ENCODE measurements at regions not wholly inside any gene's neighbourhood (a gene's known extent, or its start where the extent isn't known, plus 50 kb on each side); places are given as distances from the start of the nearest gene placed in this dataset.
A peak's percentile ranks its signal among the peaks of the same experiment; 100 is the strongest.

GRCh38 chr4:153063490-153063889 lies 127.4 kb downstream of the FHDC1 start:
- Mint-ChIP-seq H3K9me3 (ENCODE audit: low read depth) (no peaks in the 10 kb centered on the region), H3K36me3 (ENCODE audit: low read depth) (no peaks in the 10 kb centered on the region), H3K4me3 (no peak overlapping the region), H3K27ac (no peak overlapping the region), H3K27me3 (no peaks in the 10 kb centered on the region), H3K4me1 (no peaks in the 10 kb centered on the region)
- DNase-seq, result no peak
- CTCF ChIA-PET, result interaction anchor here (0.7 kb wide), 1 partner anchor 22 kb away, joined by 4 read pairs; no protein-coding TSS in a partner anchor
- POLR2A ChIA-PET, result interaction anchor here (0.9 kb wide), 1 partner anchor 9 kb away, joined by 4 read pairs; no protein-coding TSS in a partner anchor
- intact Hi-C loops (cut with DNase I, micrococcal nuclease), result no loop called here
- ATAC-seq, result no peak

- CTCF ChIA-PET, result interaction anchor here (1.6 kb wide), 1 partner anchor 19 kb away, joined by 4 read pairs; no protein-coding TSS in a partner anchor
- ATAC-seq, result no peak
- intact Hi-C loops (cut with DNase I, micrococcal nuclease), result no loop called here
Measured at GRCh38 chr4:153064571-153064970, 128.4 kb downstream of the FHDC1 start.

GRCh38 chr4:153065276-153065675 lies 129.2 kb downstream of the FHDC1 start:
- Mint-ChIP-seq H3K36me3 (ENCODE audit: low read depth) (no peaks in the 10 kb centered on the region), H3K27me3 (no peaks in the 10 kb centered on the region), H3K4me1 (no peaks in the 10 kb centered on the region), H3K9me3 (ENCODE audit: low read depth) (no peaks in the 10 kb centered on the region), H3K27ac (no peak overlapping the region), H3K4me3 (no peak overlapping the region)
- intact Hi-C loops (cut with DNase I, micrococcal nuclease), result no loop called here
- DNase-seq (no peak), ATAC-seq (no peak)
- POLR2A ChIA-PET, result interaction anchor here (0.5 kb wide), 1 partner anchor 1110 kb away, joined by 4 read pairs; no protein-coding TSS in a partner anchor
- CTCF ChIA-PET, result interaction anchor here (1.6 kb wide), 1 partner anchor 18 kb away, joined by 4 read pairs; no protein-coding TSS in a partner anchor

More at GRCh38 chr4:153064571-153064970, 128.4 kb downstream of the FHDC1 start:
- Mint-ChIP-seq H3K27ac (no peak overlapping the region), H3K36me3 (ENCODE audit: low read depth) (no peaks in the 10 kb centered on the region), H3K27me3 (no peaks in the 10 kb centered on the region), H3K4me1 (no peaks in the 10 kb centered on the region), H3K4me3 (no peak overlapping the region), H3K9me3 (ENCODE audit: low read depth) (no peaks in the 10 kb centered on the region)
- no peak for DNase-seq
- POLR2A ChIA-PET, result no interaction called here

GRCh38 chr4:153067376-153067775 lies 131.3 kb downstream of the FHDC1 start:
- H3K4me1 Mint-ChIP-seq, result no peaks in the 10 kb centered on the region
- H3K27ac Mint-ChIP-seq, result no peak overlapping the region
- intact Hi-C loops (cut with DNase I, micrococcal nuclease), result no loop called here
- H3K9me3 Mint-ChIP-seq (ENCODE audit: low read depth), result no peaks in the 10 kb centered on the region
- peak; percentile 30 for ATAC-seq
- CTCF ChIA-PET, result no interaction called here
- POLR2A ChIA-PET, result no interaction called here
- no peaks in the 10 kb centered on the region for H3K27me3 Mint-ChIP-seq
- H3K36me3 Mint-ChIP-seq (ENCODE audit: low read depth), result no peaks in the 10 kb centered on the region
- H3K4me3 Mint-ChIP-seq, result no peak overlapping the region
- no peak for DNase-seq

GRCh38 chr4:153068751-153069150 lies 132.6 kb downstream of the FHDC1 start:
- CTCF ChIA-PET, result no interaction called here
- Mint-ChIP-seq H3K27ac (no peak overlapping the region), H3K36me3 (ENCODE audit: low read depth) (no peaks in the 10 kb centered on the region), H3K9me3 (ENCODE audit: low read depth) (no peaks in the 10 kb centered on the region), H3K27me3 (no peaks in the 10 kb centered on the region), H3K4me3 (no peak overlapping the region), H3K4me1 (no peaks in the 10 kb centered on the region)
- ATAC-seq (no peak), DNase-seq (no peak)
- intact Hi-C loops (cut with DNase I, micrococcal nuclease), result no loop called here
- POLR2A ChIA-PET, result no interaction called here

- Mint-ChIP-seq H3K27me3 (no peaks in the 10 kb centered on the region), H3K4me3 (no peak overlapping the region), H3K27ac (no peak overlapping the region), H3K36me3 (ENCODE audit: low read depth) (no peaks in the 10 kb centered on the region), H3K4me1 (peaks cover 7% of the 10 kb centered on the region), H3K9me3 (ENCODE audit: low read depth) (no peaks in the 10 kb centered on the region)
- POLR2A ChIA-PET, result no interaction called here
- intact Hi-C loops (cut with DNase I, micrococcal nuclease), result no loop called here
- ATAC-seq (no peak), DNase-seq (no peak)
- CTCF ChIA-PET, result interaction anchor here (5.2 kb wide), 1 partner anchor 55 kb away, joined by 26 read pairs; no protein-coding TSS in a partner anchor
Measured at GRCh38 chr4:153071958-153072598, 132.2 kb upstream of the TRIM2 start.

GRCh38 chr4:153072661-153073060 lies 131.6 kb upstream of the TRIM2 start:
- ChIA-PET CTCF (interaction anchor here (0.9 to 5.2 kb wide), 2 partner anchors 11 to 55 kb away, joined by 4 to 26 read pairs; no protein-coding TSS in a partner anchor), POLR2A (no interaction called here)
- DNase-seq, result no peak
- H3K27me3 Mint-ChIP-seq, result no peaks in the 10 kb centered on the region
- ATAC-seq, result no peak
- H3K4me3 Mint-ChIP-seq, result no peak overlapping the region
- no peak overlapping the region for H3K27ac Mint-ChIP-seq
- H3K36me3 Mint-ChIP-seq (ENCODE audit: low read depth), result no peaks in the 10 kb centered on the region
- intact Hi-C loops (cut with DNase I, micrococcal nuclease), result no loop called here
- no peaks in the 10 kb centered on the region for H3K9me3 Mint-ChIP-seq (ENCODE audit: low read depth)
- peaks cover 7% of the 10 kb centered on the region for H3K4me1 Mint-ChIP-seq

GRCh38 chr4:153074486-153074885 lies 129.8 kb upstream of the TRIM2 start:
- DNase-seq (no peak), ATAC-seq (no peak)
- Mint-ChIP-seq H3K27me3 (no peaks in the 10 kb centered on the region), H3K4me3 (no peak overlapping the region), H3K36me3 (ENCODE audit: low read depth) (no peaks in the 10 kb centered on the region), H3K9me3 (ENCODE audit: low read depth) (no peaks in the 10 kb centered on the region), H3K4me1 (peaks cover 7% of the 10 kb centered on the region), H3K27ac (no peak overlapping the region)
- intact Hi-C loops (cut with DNase I, micrococcal nuclease), result no loop called here
- ChIA-PET POLR2A (no interaction called here), CTCF (interaction anchor here (1.6 to 5.2 kb wide), 4 partner anchors 9 to 53 kb away, joined by 7 to 26 read pairs (median 9); no protein-coding TSS in a partner anchor)

GRCh38 chr4:153074936-153075630 lies 129.2 kb upstream of the TRIM2 start:
- no peaks in the 10 kb centered on the region for H3K36me3 Mint-ChIP-seq (ENCODE audit: low read depth)
- H3K27me3 Mint-ChIP-seq, result no peaks in the 10 kb centered on the region
- no peak for DNase-seq
- no peak overlapping the region for H3K4me3 Mint-ChIP-seq
- peaks cover 7% of the 10 kb centered on the region for H3K4me1 Mint-ChIP-seq
- ATAC-seq, result no peak
- ChIA-PET CTCF (interaction anchor here (0.7 to 5.2 kb wide), 6 partner anchors 8 to 148 kb away, joined by 3 to 26 read pairs (median 8); no protein-coding TSS in a partner anchor), POLR2A (no interaction called here)
- no peaks in the 10 kb centered on the region for H3K9me3 Mint-ChIP-seq (ENCODE audit: low read depth)
- no peak overlapping the region for H3K27ac Mint-ChIP-seq
- intact Hi-C loops (cut with DNase I, micrococcal nuclease), result no loop called here

GRCh38 chr4:153075836-153076518 lies 128.3 kb upstream of the TRIM2 start:
- intact Hi-C loops (cut with DNase I, micrococcal nuclease), result no loop called here
- Mint-ChIP-seq H3K4me1 (peaks cover 9% of the 10 kb centered on the region), H3K4me3 (no peak overlapping the region), H3K27me3 (no peaks in the 10 kb centered on the region), H3K9me3 (ENCODE audit: low read depth) (no peaks in the 10 kb centered on the region), H3K36me3 (ENCODE audit: low read depth) (no peaks in the 10 kb centered on the region), H3K27ac (no peak overlapping the region)
- no peak for ATAC-seq
- POLR2A ChIA-PET, result no interaction called here
- DNase-seq, result no peak
- CTCF ChIA-PET, result interaction anchor here (0.7 to 5.2 kb wide), 7 partner anchors 7 to 1119 kb away, joined by 3 to 26 read pairs (median 7); no protein-coding TSS in a partner anchor

GRCh38 chr4:153076861-153077260 lies 127.4 kb upstream of the TRIM2 start:
- H3K27me3 Mint-ChIP-seq, result no peaks in the 10 kb centered on the region

More at GRCh38 chr4:153076861-153077260, 127.4 kb upstream of the TRIM2 start:
- H3K4me1 Mint-ChIP-seq, result peaks cover 10% of the 10 kb centered on the region
- no peaks in the 10 kb centered on the region for H3K36me3 Mint-ChIP-seq (ENCODE audit: low read depth)
- no peak overlapping the region for H3K4me3 Mint-ChIP-seq
- POLR2A ChIA-PET, result no interaction called here
- intact Hi-C loops (cut with DNase I, micrococcal nuclease), result no loop called here
- CTCF ChIA-PET, result interaction anchor here (1.0 to 5.2 kb wide), 2 partner anchors 8 to 51 kb away, joined by 3 to 26 read pairs; no protein-coding TSS in a partner anchor
- no peaks in the 10 kb centered on the region for H3K9me3 Mint-ChIP-seq (ENCODE audit: low read depth)
- ATAC-seq (no peak), DNase-seq (no peak)
- no peak overlapping the region for H3K27ac Mint-ChIP-seq
